ENCODE measurements at regions not wholly inside any gene's neighbourhood (a gene's known extent, or its start where the extent isn't known, plus 50 kb on each side); places are given as distances from the start of the nearest gene placed in this dataset.

DNA sequence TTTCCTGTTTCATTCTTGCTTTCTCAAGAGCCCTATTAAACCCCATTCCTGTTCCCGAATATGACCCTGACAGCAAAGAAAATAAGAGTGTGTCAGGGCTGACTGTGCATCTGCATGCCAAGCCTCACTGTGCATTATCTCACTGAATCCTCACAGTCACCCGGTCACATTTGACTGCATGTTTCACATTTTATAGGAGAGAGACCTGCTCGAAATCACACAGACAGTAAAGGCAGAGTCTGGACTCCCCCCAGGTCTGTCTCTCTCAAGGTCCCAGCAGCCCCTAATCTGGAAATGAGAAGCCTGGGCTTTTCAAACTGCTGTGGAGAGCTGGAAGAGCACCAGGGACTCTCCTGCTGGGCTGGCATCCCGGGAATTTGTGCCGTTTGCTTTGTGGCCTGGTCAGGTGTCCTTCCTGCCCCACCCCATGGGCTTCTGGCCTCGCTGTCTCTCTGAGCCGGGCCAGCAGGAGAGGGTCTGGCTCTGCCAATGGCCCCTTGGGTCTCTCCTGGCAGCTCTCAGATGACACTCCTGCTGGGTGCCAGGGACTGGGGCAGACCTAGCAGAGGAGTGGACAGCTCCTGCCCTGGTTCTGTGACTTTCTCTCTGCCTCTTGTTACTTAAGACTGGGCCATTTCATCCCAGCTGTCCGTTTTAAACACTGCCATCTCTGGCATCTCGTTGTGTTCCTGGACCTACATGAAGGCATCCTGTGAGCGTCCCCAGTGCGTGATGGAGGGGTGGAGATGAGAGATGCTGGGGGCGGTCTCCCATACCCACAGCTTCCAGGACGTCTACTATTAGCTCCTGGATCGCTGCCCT is 173.6 kb downstream of the ARHGAP12 start:
- DNase-seq = no peak

- DNase-seq = no peak
Measured at GRCh38 chr10:31753681-31754080, 174.9 kb downstream of the ARHGAP12 start.

- DNase-seq = no peak
Measured at GRCh38 chr10:31752170-31752569, 176.5 kb downstream of the ARHGAP12 start.

DNA sequence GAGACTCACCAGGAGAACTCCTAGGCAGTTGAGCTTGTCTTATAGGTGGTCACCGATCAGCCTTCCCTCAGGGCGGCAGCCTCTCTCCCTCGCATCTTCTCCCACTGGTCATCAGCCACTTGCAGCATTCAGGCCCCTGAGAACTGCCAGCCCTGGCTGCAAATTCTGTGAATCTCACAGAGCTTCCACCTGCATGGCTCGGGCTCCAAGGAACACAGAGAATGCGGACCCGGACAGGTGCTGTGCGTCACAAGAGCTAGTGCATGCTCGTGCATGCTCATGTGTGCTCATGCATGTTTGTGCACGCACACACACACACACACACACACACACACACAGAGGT is 176.9 kb downstream of the ARHGAP12 start:
- DNase-seq = no peak

DNA sequence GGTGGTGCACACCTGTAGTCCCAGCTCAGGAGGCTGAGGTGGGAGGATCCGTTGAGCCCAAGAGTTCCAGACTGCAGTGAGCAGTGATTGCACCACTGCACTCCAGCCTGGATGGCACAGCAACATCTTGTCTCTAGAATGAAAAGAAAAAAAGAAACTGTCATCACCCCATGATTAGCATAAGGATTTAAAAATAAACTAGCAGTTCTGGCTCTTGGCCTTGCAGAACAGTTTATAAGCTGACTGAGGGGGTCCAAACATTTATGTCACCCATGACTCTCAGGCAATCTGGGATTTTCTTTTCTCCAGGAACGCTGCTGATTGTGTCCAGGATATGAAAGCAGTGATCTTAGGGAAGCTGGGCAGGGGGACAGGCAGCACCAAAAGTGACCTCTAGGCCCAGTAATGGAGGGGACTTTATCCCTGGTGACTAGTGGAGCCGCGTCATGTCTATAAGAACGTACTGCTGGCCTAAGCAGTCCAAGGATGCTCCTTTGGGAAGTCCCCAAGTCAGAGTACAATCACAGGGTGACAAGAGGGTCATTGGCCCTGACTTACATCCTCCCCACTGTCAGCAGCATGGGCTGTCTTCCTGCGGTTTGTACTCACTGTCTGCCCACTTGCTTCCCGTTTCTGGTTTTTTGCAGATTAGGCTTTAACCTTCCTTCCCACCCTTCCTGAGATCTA is 177.4 kb downstream of the ARHGAP12 start:
- DNase-seq = no peak

- no peak for DNase-seq
Measured at GRCh38 chr10:31749981-31750840, 178.4 kb downstream of the ARHGAP12 start.

DNA sequence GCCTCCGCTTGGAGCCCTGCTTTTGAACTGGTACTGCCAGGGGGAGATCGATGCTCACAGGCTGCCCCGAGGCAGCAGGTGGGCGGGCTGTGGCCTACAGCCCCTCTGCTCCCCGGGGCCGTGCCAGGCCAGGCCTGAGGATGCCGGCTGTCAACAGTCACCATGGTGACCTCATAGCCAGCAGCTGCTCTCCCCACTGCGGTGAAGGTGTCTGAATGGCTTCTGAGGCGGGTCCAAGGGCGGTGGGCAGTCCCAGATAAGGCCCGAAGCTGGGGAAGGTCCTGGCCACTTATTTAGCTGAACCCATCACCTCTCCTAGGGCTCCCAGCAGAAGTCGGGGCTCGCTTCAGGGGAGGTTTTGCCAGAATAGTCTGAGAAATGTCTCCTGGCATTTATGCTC is 179.3 kb downstream of the ARHGAP12 start:
- no peak for DNase-seq

- no peak for DNase-seq
Measured at GRCh38 chr10:31745612-31746376, 182.8 kb downstream of the ARHGAP12 start.

GRCh38 chr10:31744025-31744424 is 184.6 kb downstream of the ARHGAP12 start:
- no peak for DNase-seq

DNA sequence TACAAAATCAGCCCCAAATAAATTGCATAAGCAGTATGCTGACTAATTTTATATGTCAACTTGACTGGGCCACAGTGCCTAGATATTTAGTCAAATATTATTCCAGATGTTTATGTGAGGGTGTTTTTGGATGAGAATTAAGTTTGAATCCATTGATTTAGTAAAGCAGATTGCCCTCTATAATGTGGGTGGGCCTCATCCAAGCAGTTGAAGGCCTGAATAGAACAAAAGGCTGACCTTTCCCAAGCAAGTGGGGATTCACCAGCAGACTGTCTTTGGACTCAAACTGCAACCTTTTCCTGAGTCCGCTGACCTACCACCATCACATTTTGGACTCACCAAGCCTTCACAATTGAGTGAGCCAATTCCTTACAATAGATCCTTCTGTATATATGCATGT is 186.4 kb downstream of the ARHGAP12 start:
- no peak for DNase-seq

DNA sequence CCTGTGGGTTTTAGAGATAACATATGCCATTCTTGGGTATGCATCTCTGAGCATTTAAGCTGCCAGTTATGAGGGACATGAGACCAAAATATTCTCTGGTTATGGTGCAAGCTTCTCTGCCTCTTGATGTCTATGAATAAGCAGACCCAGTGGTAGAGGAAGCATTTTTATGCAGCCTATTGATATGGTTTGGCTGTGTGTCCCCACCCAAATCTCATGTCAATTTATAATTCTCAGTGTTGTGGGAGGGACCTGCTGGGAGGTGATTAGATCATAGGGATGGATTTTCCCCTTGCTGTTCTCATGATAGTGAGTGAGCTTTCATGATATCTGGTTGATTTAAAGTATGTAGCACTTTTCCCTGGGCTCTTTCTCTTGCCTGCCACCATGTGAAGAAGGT is 187.2 kb downstream of the ARHGAP12 start:
- DNase-seq = no peak

DNA sequence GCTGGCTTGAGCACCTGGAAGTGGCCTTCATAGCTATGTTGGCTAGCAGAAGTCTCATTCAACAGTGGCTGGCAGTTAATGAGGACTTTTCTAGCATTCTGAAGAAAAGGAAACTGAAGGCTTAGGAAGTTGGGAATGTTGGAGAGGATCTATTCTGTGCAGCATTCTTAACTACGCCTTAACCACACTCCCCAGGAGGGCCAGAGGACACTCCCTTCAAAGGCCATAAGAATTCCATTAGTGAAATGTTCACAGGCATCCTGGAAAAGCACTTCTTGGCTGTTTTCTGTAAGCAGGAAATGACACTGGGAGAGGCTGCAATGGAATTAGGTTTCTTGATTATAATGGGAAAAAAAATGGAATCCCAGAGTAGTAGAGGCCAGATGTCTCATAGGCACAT is 188.9 kb downstream of the ARHGAP12 start:
- DNase-seq = no peak

DNA sequence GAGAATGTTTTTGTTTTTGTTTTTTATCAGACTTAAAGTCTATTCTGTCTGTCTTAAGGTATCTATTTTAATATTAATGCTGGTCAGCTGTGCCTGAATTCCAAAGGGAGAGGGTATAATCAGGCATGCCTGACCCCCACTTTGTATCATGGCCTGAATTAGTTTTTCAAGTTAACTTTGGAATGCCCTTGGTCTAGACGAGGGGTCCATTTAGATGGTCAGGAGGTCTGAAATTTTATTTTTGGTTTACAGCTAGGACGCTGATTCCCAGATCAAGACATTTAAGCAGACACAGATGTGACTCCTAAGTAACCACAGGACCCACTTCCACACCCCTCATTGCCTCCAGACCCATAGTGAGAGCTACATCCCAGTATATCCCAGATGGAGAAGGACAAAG is 189.5 kb downstream of the ARHGAP12 start:
- no peak for DNase-seq

DNA sequence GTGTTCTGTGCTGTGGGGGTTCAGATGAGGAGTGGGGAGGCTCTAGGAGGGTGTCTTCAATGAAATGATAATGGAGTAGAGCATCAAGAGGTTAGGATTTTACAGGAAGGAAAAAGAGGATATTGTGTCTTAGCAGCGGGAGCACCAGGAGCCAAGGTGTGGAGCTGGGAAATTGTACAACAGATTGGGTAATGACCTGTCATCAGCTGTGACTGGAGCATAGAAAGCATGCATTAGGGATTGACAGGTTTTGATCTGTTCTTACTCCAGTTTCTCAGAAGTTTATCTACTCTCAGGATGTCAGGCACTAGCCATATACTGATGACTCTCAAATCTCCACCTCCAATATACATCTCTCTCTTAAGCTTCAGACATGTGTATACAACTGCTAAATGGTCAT is 196.9 kb downstream of the ARHGAP12 start:
- no peak for DNase-seq

- no peak for DNase-seq
Measured at GRCh38 chr10:31730776-31731175, 197.9 kb downstream of the ARHGAP12 start.

- DNase-seq = no peak
Measured at GRCh38 chr10:31728698-31729224, 199.9 kb downstream of the ARHGAP12 start.

DNA sequence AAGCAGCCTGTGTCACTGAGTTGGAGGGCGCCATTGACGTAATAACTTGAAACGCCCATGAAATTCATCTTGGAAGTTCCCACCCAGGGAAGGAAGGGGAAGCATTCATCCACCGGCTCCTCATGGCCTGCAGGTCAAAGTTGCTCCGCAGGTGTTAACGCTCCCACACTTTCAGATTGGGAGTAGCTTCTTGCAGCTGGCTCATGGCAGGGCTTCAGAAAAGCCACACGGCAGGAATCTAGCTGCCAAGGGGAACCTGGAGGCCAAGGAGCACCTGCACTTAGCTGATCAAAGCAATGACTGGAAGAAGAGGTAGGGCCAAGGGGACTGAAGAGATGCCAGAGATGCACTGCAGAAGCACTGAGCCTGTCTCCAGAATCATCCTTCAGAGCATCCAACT is 203.2 kb downstream of the ARHGAP12 start:
- no peak for DNase-seq

GRCh38 chr10:31724296-31724695 is 204.3 kb downstream of the ARHGAP12 start:
- no peak for DNase-seq

DNA sequence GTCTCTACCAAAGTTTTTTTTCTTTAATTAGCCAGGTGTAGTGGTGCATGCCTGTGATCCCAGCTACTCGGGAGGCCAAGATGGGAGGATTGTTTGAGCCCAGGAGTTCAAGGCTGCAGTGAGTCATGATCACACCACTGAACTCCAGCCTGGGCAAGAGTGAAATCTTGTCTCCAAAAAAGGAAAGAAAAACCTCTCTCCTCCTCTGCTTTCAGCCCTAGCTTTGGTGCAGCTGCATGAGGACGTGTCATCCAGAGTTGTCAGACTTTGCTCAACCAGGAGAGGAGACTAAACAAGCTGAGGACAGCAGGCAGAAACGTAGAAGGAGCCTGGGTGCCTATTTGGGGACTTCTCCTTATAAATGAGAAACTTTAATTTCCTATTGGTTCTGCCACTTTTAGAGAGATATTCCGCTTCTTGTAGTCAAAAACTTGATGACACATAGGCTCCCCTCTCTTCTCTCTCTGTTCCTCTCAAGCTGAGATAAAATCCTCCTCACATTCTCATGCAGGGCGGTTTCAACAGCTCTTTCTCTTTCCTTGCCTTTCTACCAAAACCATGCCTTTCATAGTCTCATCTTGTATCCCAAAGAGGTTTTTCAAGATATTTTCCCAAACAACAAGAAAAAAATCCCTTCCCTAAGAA is 205.4 kb downstream of the ARHGAP12 start:
- DNase-seq = no peak

GRCh38 chr10:31721096-31721495 is 207.5 kb downstream of the ARHGAP12 start:
- no peak for DNase-seq

DNA sequence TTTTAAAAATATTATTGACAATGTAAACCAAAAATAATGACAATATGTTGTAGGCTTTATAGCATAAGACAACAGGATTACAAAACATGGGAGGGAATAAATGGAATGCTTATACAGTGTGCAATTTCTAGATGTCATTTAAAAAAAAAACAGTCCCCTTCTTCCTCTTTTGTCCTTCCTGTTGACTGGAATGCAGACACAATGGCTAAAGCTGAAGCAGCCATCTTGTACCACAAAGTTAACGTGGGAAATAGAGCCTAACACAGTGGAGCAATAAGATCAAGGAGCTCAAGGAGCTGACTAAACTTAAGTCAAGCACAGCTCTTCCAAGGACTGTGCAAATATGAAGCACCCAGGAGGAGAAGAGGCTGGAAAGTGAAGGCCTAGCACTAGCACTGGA is 208.1 kb downstream of the ARHGAP12 start:
- no peak for DNase-seq

- DNase-seq = no peak
Measured at GRCh38 chr10:31709476-31709875, 219.2 kb downstream of the ARHGAP12 start.
